ENCODE measurements at regions not wholly inside any gene's neighbourhood (a gene's known extent, or its start where the extent isn't known, plus 50 kb on each side); places are given as distances from the start of the nearest gene placed in this dataset.

DNA sequence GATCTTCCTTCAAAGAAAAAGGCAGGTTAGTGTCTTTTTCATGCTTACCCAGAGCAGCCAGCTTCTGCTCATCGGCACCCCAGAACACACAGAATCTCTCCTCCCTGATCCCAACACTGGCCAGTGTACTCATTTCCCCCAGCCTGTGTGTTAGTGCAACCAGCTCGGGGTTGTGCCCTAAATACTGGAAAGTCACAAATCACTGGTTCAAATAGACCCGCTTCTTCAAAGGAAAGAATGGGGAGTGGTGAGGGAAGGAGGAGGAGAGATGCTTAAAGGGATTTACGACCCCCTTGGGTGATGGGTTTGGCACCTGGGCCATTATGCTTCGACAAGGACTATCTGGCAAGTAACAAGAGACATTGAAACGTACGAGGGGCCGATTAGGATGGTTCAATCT lies 114.0 kb downstream of the FOXB1 start:
- no peaks in the 10 kb centered on the region for H3K9me3 ChIP-seq (ENCODE audit: control insufficient read depth, insufficient read depth, low read length)
- no peaks in the 10 kb centered on the region for H3K36me3 ChIP-seq (ENCODE audit: insufficient read depth, low read length)
- H3K9ac ChIP-seq (ENCODE audit: low read depth, low read length), result peak overlapping the region; percentile 28; the same call in 1 of the 2 replicates
- H3K4me1 ChIP-seq (ENCODE audit: insufficient read depth, low read length), result peaks cover 36% of the 10 kb centered on the region

DNA sequence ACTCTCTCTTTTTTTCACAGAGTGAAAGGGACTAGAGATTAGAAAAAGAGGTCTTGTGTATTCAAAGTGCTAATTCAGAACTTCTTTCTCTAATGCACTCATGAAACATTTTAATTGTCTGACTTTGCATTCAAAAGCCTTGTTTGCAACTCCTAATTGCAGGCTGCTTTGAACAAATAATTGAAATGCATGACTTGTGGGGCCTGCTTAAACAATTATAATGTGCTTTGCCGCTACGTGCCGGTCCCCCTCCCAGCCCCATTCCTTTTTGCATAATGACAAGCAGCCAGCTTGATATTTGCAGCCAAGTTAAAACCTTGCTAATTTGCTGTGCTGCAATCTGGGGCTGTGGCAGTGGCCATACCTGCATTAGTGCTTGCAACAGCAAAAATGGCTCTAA lies 114.5 kb downstream of the FOXB1 start:
- Histone ChIP-seq H3K9ac (ENCODE audit: low read depth, low read length) (peak overlapping the region; percentile 28; the same call in 1 of the 2 replicates), H3K9me3 (ENCODE audit: control insufficient read depth, insufficient read depth, low read length) (no peaks in the 10 kb centered on the region), H3K4me1 (ENCODE audit: insufficient read depth, low read length) (peaks cover 36% of the 10 kb centered on the region), H3K36me3 (ENCODE audit: insufficient read depth, low read length) (no peaks in the 10 kb centered on the region)

DNA sequence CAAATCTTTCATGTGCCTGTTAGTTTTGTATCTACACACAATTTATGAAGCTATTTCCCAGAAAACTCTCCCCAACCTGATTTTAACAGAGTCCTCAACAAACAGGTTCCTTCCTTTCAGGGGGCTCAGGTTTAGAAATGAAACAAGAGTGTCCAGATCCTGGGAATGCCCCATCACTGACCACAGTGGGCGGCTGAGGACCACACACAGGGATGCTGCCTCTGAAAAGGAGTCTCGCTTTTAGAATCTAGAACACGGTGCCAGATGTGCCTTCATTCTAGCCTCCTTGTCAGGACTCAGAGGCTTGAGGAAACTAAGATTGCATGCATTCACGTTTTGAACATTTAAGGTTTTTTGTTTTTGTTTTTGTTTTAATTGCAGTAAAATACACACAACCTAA lies 115.0 kb downstream of the FOXB1 start:
- Histone ChIP-seq H3K9ac (ENCODE audit: low read depth, low read length) (peak overlapping the region; percentile 2; the same call in 1 of the 2 replicates), H3K9me3 (ENCODE audit: control insufficient read depth, insufficient read depth, low read length) (no peaks in the 10 kb centered on the region), H3K36me3 (ENCODE audit: insufficient read depth, low read length) (no peaks in the 10 kb centered on the region), H3K4me1 (ENCODE audit: insufficient read depth, low read length) (peaks cover 36% of the 10 kb centered on the region)

DNA sequence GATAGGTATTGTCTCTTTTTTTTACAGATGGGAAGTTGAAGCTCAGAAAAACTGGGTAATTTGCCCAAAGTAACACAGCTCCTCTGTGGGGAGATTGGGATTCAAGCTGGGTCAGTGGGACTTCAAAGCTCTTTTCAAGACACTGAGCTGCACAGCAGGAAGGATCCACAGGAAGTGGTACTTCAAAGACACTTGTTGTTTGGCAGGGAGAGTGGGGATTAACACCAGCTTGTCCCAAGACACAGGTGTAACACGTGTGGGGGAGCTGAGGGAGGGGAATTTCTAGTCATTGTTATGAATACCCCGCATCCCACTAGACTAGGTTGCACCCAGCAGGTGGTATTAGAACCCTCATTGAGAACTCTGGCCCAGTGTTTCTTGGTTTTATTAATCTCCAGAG lies 116.0 kb downstream of the FOXB1 start:
- Histone ChIP-seq H3K36me3 (ENCODE audit: insufficient read depth, low read length) (no peaks in the 10 kb centered on the region), H3K9me3 (ENCODE audit: control insufficient read depth, insufficient read depth, low read length) (no peaks in the 10 kb centered on the region), H3K4me1 (ENCODE audit: insufficient read depth, low read length) (peaks cover 36% of the 10 kb centered on the region), H3K9ac (ENCODE audit: low read depth, low read length) (no peak overlapping the region)

DNA sequence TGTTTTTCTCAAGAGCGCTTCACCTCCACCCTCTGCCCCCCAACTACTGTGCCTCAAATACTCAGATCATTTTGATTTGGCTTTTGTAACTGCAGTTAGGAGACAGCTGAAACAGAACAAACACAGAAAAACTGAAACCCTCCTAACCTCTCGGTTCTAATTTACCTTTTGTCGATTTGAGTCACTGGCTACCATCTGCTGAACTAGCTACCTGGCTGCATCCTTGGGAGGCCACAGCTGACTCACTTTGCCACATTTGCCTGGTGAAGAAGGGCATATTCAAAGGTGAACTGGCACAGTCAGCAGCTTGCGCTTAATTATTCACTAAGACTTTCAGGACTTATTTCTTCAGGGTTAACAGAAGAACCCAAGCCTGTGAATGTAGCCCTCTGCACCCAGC lies 117.7 kb downstream of the FOXB1 start:
- Histone ChIP-seq H3K9me3 (ENCODE audit: control insufficient read depth, insufficient read depth, low read length) (no peaks in the 10 kb centered on the region), H3K36me3 (ENCODE audit: insufficient read depth, low read length) (no peaks in the 10 kb centered on the region), H3K9ac (ENCODE audit: low read depth, low read length) (no peak overlapping the region), H3K4me1 (ENCODE audit: insufficient read depth, low read length) (peaks cover 22% of the 10 kb centered on the region)

DNA sequence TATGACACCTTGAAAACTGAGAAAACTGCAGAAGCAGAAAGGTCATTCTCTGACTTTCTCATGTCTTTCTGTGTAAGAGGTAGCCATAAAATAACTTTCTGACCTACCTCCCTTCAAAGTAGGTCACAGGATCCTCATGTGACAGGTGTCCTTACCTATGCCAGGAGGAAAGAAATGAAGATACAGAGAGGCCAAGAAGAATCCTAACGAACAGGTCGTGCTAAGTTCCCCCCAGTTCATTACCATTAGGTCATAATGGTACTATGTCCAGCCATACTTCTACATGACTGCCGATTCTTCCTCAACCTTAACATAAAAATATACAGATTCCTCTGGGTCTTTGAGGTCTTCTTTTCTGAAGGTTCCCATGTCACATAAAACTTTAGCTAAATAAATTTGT lies 118.6 kb downstream of the FOXB1 start:
- Histone ChIP-seq H3K36me3 (ENCODE audit: insufficient read depth, low read length) (no peaks in the 10 kb centered on the region), H3K4me1 (ENCODE audit: insufficient read depth, low read length) (peaks cover 20% of the 10 kb centered on the region), H3K9ac (ENCODE audit: low read depth, low read length) (no peak overlapping the region), H3K9me3 (ENCODE audit: control insufficient read depth, insufficient read depth, low read length) (no peaks in the 10 kb centered on the region)

DNA sequence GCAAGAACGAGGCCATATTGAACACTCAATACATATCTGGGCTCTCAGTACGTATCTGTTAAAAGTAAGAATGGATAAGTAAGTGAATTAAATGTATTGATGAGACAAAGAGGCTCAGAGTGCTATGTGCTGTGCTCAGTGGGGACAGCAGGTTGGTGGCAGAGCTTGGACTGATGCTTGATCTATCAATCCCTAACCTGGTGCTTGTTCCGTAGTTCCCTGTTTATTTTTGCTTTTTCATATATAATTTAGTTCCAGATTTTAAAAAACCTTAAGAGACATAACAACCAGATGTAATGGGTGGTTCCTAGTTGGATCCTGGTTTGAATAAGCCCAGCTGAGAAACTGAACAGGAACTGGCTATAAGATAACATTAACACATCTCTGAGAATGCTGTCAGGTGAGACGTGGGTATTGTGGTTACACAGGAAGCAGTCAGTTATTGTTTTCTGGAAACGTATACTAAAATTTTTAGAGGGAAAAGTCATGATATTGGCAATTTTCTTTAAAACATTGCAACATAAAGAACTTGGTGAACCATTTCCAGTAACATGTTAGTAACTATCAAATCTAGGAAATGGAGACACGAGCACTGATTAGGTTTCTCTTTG lies 120.5 kb downstream of the FOXB1 start:
- Histone ChIP-seq H3K4me1 (ENCODE audit: insufficient read depth, low read length) (peaks cover 20% of the 10 kb centered on the region), H3K9ac (ENCODE audit: low read depth, low read length) (no peak overlapping the region), H3K36me3 (ENCODE audit: insufficient read depth, low read length) (no peaks in the 10 kb centered on the region), H3K9me3 (ENCODE audit: control insufficient read depth, insufficient read depth, low read length) (no peaks in the 10 kb centered on the region)

DNA sequence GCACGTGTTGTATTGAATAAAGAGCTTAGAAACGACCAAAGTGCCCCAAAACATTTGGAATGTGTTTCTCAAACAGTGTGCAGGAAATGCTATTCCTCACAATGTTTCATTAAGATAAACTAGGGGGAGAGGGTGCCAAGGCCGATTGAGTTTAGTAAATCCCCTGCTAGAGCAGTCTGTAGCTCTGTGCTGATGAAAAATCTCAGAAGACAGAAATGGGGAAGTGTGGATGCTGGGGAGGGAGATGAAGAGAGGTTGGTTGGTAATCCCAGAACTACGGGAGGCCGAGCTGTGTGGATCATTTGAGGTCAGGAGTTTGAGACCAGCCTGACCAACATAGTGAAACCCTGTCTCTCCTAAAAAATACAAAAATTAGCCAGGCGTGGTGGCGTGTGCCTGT lies 121.2 kb downstream of the FOXB1 start:
- Histone ChIP-seq H3K9me3 (ENCODE audit: control insufficient read depth, insufficient read depth, low read length) (no peaks in the 10 kb centered on the region), H3K9ac (ENCODE audit: low read depth, low read length) (no peak overlapping the region), H3K4me1 (ENCODE audit: insufficient read depth, low read length) (peaks cover 16% of the 10 kb centered on the region; the same call in 1 of the 2 replicates), H3K36me3 (ENCODE audit: insufficient read depth, low read length) (no peaks in the 10 kb centered on the region)

DNA sequence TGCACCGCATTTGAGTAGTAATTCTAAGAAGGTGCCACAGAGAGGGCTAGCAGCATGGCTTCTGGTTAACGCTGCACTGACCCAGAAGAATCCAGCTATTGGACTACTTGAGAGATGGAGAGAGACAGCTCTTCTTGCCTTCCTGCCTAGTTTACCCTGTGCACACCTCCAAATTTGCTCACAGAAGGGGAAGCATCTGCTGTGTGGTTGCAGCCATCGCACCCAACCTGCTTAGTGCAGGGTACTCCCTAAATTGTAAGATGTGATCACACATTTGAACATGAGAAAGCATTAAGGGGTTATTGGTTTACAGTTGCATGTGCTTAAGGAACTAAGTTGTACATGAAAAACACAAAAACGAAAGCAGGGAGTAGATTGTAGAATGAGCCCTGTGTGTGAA lies 122.1 kb downstream of the FOXB1 start:
- H3K36me3 ChIP-seq (ENCODE audit: insufficient read depth, low read length), result no peaks in the 10 kb centered on the region
- peaks cover 12% of the 10 kb centered on the region; the same call in 1 of the 2 replicates for H3K4me1 ChIP-seq (ENCODE audit: insufficient read depth, low read length)

DNA sequence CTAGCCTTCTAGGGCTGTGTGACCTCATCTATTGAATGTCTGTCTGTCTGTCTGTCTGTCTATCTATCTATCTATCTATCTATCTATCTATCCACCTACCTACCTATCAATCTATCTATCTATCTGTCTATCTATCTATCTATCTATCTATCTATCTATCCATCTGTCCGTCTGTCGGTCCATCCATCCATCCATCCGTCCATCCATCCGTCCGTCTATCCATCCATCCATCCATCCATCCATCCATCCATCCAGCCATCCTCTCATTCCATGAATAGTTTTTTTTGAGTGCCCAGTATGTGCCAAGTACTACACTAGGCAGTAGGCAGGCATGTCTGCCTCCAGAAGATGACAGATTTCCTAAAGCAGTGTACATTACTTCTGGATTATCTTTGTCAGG lies 122.5 kb downstream of the FOXB1 start:
- no peaks in the 10 kb centered on the region for H3K9me3 ChIP-seq (ENCODE audit: control insufficient read depth, insufficient read depth, low read length)
- no peak overlapping the region for H3K9ac ChIP-seq (ENCODE audit: low read depth, low read length)
- peaks cover 12% of the 10 kb centered on the region; the same call in 1 of the 2 replicates for H3K4me1 ChIP-seq (ENCODE audit: insufficient read depth, low read length)
- no peaks in the 10 kb centered on the region for H3K36me3 ChIP-seq (ENCODE audit: insufficient read depth, low read length)

More for the DNA sequence above, 122.1 kb downstream of the FOXB1 start:
- Histone ChIP-seq H3K9me3 (ENCODE audit: control insufficient read depth, insufficient read depth, low read length) (no peaks in the 10 kb centered on the region), H3K9ac (ENCODE audit: low read depth, low read length) (no peak overlapping the region)

DNA sequence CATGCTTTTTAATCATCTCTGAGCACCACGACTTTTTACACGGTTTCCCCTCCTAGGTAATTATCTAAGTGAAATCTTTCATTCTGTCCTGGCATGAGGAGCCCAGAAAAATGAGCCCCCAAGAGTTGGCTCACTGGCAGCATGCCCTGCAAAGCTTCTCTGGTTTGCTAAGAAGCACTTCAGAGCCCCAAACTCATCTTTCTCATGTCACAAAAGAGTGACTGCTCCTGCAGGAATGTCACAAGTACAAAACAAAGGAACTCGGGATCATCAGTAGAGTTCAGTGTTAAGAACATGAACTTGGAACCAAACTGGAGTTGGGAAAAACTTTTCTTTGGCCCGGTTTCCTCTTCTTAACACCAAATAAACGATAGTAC lies 123.9 kb downstream of the FOXB1 start:
- peak overlapping the region; percentile 30 for H3K9ac ChIP-seq (ENCODE audit: low read depth, low read length)
- H3K36me3 ChIP-seq (ENCODE audit: insufficient read depth, low read length), result no peaks in the 10 kb centered on the region

DNA sequence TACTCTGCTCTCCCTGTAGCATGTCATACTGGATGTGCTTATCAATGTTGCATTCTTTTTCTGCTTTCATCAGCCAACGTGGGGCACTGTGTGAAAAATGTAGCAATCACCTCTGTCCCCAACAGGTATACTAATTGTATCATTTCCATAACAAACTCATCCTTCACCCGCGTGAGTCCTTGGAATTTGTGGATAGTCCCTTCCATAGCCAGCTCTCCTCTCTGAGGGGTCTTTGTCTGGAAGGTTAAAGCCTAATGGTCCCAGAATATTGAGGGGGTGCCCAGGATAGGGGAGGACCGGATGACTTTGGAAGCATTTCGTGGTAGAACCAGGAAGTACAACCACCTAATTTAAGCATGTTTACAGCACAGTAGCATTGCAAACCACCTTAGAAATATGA lies 124.6 kb downstream of the FOXB1 start:
- H3K9me3 ChIP-seq (ENCODE audit: control insufficient read depth, insufficient read depth, low read length), result no peaks in the 10 kb centered on the region
- peak overlapping the region; percentile 16; the same call in 1 of the 2 replicates for H3K9ac ChIP-seq (ENCODE audit: low read depth, low read length)
- peaks cover 12% of the 10 kb centered on the region; the same call in 1 of the 2 replicates for H3K4me1 ChIP-seq (ENCODE audit: insufficient read depth, low read length)
- H3K36me3 ChIP-seq (ENCODE audit: insufficient read depth, low read length), result no peaks in the 10 kb centered on the region

More for the DNA sequence above, 123.9 kb downstream of the FOXB1 start:
- Histone ChIP-seq H3K9me3 (ENCODE audit: control insufficient read depth, insufficient read depth, low read length) (no peaks in the 10 kb centered on the region), H3K4me1 (ENCODE audit: insufficient read depth, low read length) (peaks cover 12% of the 10 kb centered on the region; the same call in 1 of the 2 replicates)

DNA sequence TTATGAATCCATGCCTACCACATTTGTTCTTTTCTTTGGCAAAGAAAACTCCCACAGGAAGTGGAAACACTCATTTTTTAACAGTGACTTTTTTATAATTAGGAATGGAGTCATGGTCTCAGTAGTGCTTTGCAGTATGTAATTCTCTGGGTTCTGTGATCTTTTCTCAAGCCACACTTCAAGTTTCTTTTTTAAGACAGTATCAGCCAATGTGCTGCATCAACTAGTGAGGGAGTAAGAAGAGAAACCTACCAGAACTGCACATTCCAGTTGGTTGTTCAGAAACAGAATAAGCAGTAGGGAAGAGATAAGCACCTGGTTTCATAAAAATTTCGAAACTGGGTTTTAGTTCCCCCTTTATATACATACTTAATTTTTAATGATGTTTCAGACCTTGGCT lies 126.3 kb downstream of the FOXB1 start:
- Histone ChIP-seq H3K4me1 (ENCODE audit: insufficient read depth, low read length) (peaks cover 12% of the 10 kb centered on the region; the same call in 1 of the 2 replicates), H3K36me3 (ENCODE audit: insufficient read depth, low read length) (no peaks in the 10 kb centered on the region), H3K9me3 (ENCODE audit: control insufficient read depth, insufficient read depth, low read length) (no peaks in the 10 kb centered on the region), H3K9ac (ENCODE audit: low read depth, low read length) (no peak overlapping the region)

DNA sequence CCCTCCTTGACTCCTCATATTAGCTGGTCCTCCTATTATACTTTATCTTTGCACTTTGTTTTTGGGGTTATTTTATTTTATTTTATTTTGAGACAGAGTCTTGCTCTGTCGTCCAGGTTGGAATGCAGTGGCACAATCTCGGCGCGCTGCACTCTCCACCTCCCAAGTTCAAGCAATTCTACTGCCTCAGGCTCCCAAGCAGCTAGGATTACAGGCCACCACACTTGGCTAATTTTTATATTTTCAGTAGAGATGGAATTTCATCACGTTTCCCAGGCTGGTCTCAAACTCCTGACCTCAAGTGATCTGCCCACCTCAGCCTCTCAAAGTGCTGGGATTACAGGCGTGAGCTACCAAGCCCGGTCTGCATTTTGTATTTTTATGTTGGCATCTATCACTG lies 126.7 kb downstream of the FOXB1 start:
- no peak overlapping the region for H3K9ac ChIP-seq (ENCODE audit: low read depth, low read length)
- H3K9me3 ChIP-seq (ENCODE audit: control insufficient read depth, insufficient read depth, low read length), result no peaks in the 10 kb centered on the region
- peaks cover 12% of the 10 kb centered on the region; the same call in 1 of the 2 replicates for H3K4me1 ChIP-seq (ENCODE audit: insufficient read depth, low read length)
- H3K36me3 ChIP-seq (ENCODE audit: insufficient read depth, low read length), result no peaks in the 10 kb centered on the region

DNA sequence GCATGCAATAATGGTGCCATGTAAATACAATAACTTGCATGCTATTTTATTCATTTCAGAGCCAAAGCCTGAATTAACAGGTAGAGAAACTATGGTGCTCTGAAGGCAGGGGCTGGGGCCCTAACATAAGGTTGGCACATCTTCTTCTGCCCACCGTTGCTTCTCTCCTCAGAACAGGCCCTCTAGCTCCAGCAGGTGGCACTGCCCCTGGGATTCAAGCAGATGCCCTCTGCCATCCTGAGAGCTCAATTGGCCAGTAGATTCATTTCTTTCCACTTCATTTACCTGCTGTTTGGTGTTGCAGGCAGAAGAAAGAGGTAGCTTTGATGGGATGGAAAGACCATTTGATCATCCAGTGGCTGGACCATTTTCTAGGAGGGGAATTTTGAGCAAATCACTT lies 130.5 kb downstream of the FOXB1 start:
- no peak overlapping the region for H3K9ac ChIP-seq (ENCODE audit: low read depth, low read length)

More for the DNA sequence above, 130.5 kb downstream of the FOXB1 start:
- H3K36me3 ChIP-seq (ENCODE audit: insufficient read depth, low read length), result no peaks in the 10 kb centered on the region
- H3K4me1 ChIP-seq (ENCODE audit: insufficient read depth, low read length), result peaks cover 12% of the 10 kb centered on the region
- no peaks in the 10 kb centered on the region for H3K9me3 ChIP-seq (ENCODE audit: control insufficient read depth, insufficient read depth, low read length)
